PFSK-1 (cell line): ENCODE measurements at regions not wholly inside any gene's neighbourhood (a gene's known extent, or its start where the extent isn't known, plus 50 kb on each side); places are given as distances from the start of the nearest gene placed in this dataset.

Source experiments
- FOXP2 ChIP-seq: optimal IDR thresholded peaks from 2 replicates; pipeline ENCODE3; 2011; ENCODE audit warnings: borderline replicate concordance, control low read depth, inconsistent platforms; ENCODE audit not compliant: insufficient read depth; ENCODE audit errors: extremely low read length, extremely low read depth
- POLR2AphosphoS5 ChIP-seq: IDR thresholded peaks from 2 replicates; pipeline ENCODE4 v1.6.1; 2012; ENCODE audit warnings: low read depth, mild to moderate bottlenecking, control low read depth, low read length, moderate library complexity
- REST ChIP-seq, 2 experiments: IDR thresholded peaks; 2 replicates each; pipeline versions ENCODE4 v1.6.1 to v1.8.0; 2011 to 2012; ENCODE audit warnings: low read depth in 2 of 2, low read length in 2 of 2, control low read depth in 1 of 2, inconsistent platforms in 1 of 2, mild to moderate bottlenecking in 1 of 2, moderate library complexity in 1 of 2; ENCODE audit not compliant: insufficient read depth in 1 of 2
- SIN3A ChIP-seq: IDR thresholded peaks from 2 replicates; pipeline ENCODE4 v1.6.1; 2012; ENCODE audit warnings: mild to moderate bottlenecking, low read length, moderate library complexity, borderline replicate concordance; ENCODE audit not compliant: insufficient read depth
- TAF1 ChIP-seq: IDR thresholded peaks from 2 replicates; pipeline ENCODE4 v1.6.1; 2012; ENCODE audit warnings: low read length, control low read depth, borderline replicate concordance; ENCODE audit not compliant: insufficient read depth

DNA sequence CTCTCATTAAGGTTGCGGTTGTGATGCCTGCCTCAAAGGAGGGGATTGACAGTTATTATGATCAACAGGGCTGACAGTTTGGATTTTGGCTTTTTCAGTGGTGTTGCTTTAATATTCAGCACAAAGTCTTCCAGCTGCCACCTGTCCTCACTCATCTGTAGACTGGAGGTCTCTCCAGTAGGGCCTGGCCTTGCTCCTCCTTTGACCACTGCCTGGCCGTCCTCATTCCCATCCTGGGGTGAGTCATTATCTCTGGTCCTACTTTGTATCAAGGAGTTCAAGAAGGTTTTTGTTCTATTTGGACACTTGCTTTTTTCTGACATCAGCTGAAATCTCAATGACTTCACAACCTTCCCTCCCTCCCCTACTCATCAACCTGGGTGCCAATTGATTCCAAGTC lies 95.1 kb upstream of the ZPLD1 start:
- no peak for TF ChIP-seq SIN3A
- TF ChIP-seq TAF1 = no peak

GRCh38 chr3:102346897-102347296 lies 87.9 kb upstream of the ZPLD1 start:
- TF ChIP-seq FOXP2 (no peak), POLR2AphosphoS5 (no peak), TAF1 (no peak), REST (IDR thresholded peaks at IDR 0.05; ENCODE audit: insufficient read depth in 1 of 2, low read depth in 2 of 2, low read length in 2 of 2) (no peak), SIN3A (no peak)

DNA sequence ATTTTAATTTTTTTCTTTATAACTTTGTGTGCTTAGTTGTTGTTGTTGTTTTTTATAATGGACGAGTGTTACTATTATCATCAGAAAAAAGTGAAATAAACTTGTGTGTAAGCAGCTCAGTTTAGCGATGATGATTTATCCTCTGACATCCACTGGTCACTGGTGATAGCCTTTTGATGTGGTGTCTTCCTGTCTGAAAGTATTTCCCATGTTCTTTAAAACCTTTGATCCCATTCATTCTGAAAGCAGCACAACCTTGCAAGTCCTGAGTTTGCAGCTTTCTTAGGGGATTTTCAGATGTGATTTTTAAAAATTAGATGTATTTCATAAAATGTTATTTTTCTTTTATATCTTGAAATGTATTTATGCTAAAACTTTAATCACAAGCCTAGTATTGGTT lies 85.9 kb upstream of the ZPLD1 start:
- TF ChIP-seq POLR2AphosphoS5 (no peak), TAF1 (no peak), REST (IDR thresholded peaks at IDR 0.05; ENCODE audit: insufficient read depth in 1 of 2, low read depth in 2 of 2, low read length in 2 of 2) (no peak), FOXP2 (no peak), SIN3A (no peak)

DNA sequence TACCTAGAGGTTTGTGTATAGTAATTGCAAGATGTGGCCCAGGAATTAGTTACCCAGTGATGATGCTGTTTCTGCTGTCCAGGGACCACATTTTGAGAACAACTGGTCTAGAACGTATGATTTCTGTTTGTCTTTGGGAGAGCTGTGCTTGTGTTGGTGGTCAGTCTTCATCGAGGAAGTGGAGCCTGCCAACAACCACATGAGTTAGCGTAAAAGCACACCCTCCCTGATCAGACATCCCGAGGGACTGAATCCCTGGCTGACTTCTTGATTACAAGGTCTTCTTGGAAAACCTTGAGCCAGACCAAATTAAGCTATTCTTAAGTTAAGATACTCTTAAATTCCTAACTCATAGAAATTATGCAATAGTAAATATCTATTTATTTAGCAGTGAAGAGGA lies 81.7 kb upstream of the ZPLD1 start:
- no peak for TF ChIP-seq SIN3A
- TF ChIP-seq FOXP2 = no peak
- no peak for TF ChIP-seq TAF1
- TF ChIP-seq POLR2AphosphoS5 = no peak
- TF ChIP-seq REST (IDR thresholded peaks at IDR 0.05; ENCODE audit: insufficient read depth in 1 of 2, low read depth in 2 of 2, low read length in 2 of 2) = no peak

DNA sequence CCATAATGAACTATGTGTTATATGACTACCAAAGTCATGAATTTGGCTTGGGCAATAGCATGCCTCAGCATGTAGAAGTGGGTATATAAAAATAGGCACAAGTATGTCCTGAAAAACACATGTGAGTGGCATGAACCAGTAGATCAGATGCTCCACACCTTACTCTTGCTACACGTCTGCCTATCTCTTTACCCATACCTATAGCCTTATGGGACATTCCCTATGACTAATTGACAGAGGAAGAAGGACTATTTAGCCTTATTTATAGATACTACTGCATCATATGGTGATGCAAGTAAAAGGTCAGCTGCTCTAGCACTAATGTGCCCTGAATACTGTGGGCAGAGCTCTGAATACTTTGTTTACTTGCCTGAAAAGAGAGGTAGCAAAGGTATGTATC lies 81.0 kb upstream of the ZPLD1 start:
- TF ChIP-seq TAF1 (no peak), FOXP2 (no peak), REST (IDR thresholded peaks at IDR 0.05; ENCODE audit: insufficient read depth in 1 of 2, low read depth in 2 of 2, low read length in 2 of 2) (no peak), POLR2AphosphoS5 (no peak), SIN3A (no peak)
